A549 (cell line): ENCODE measurements at regions not wholly inside any gene's neighbourhood (a gene's known extent, or its start where the extent isn't known, plus 50 kb on each side); places are given as distances from the start of the nearest gene placed in this dataset.

Experiments
- ATAC-seq, 2 experiments: fragments of 200-7000 bp in 1 of 2; fragments of >200 bp in 1 of 2; cut with Nextera tagmentation in 1 of 2; cut with Tn5 transposase in 1 of 2; 3 replicates each; pipeline versions ENCODE4 v1.8.0 to v1.9.1; 2018 to 2020; ENCODE audit warnings: mild to moderate bottlenecking in 1 of 2, moderate library complexity in 1 of 2
- CTCF ChIA-PET: fragments of 300-600 bp; sonication (Branson Sonifier 250); formaldehyde crosslinking; extraction: SDS; loops from one replicate; lab custom pipeline; 2021; ENCODE audit warnings: antibody characterized with exemption, inconsistent platforms; lab: Yijun Ruan, JAX
- POLR2A ChIA-PET: fragments of 350-600 bp; formaldehyde crosslinking; extraction: SDS; loops from one replicate; lab custom pipeline; 2021; ENCODE audit warnings: antibody characterized with exemption, inconsistent platforms; lab: Yijun Ruan, JAX
- DNase-seq, 2 experiments: peaks; one replicate each; pipeline versions ENCODE4 v3.0.0 to v3.0.0-alpha.2; 2011 to 2016; ENCODE audit warnings: low read depth in 1 of 2, low spot score in 1 of 2
- FAIRE-seq: peaks from 2 replicates; lab custom pipeline; 2011; peaks lifted over from hg19 to GRCh38; lab: Jason Lieb, UNC
- H3K27ac ChIP-seq, 2 experiments: fragments of >200 bp; sonication (Bioruptor Twin); formaldehyde crosslinking; 3 replicates each; pipeline ENCODE4 v1.5.1; 2016 to 2017
- H3K4me1 ChIP-seq: fragments of >200 bp; sonication (Bioruptor Twin); formaldehyde crosslinking; 3 replicates; pipeline ENCODE4 v1.6.1; 2016
- H3K4me2 ChIP-seq: fragments of >200 bp; sonication (Bioruptor Twin); formaldehyde crosslinking; 3 replicates; pipeline ENCODE4 v1.6.1; 2016
- H3K4me3 ChIP-seq: fragments of >200 bp; sonication (Bioruptor Twin); formaldehyde crosslinking; 3 replicates; pipeline ENCODE4 v1.5.1; 2016
- H3K9me3 ChIP-seq: fragments of >200 bp; sonication (Bioruptor Twin); formaldehyde crosslinking; 3 replicates; pipeline ENCODE4 v1.6.1; 2016
- CBX8 ChIP-seq: fragments of 200-600 bp; sonication (generic); IDR thresholded peaks from 2 replicates; pipeline ENCODE4 v1.6.1; 2016
- CEBPB ChIP-seq, 2 experiments: fragments of >200 bp in 1 of 2; sonication (Bioruptor Twin) in 1 of 2; formaldehyde crosslinking in 1 of 2; IDR thresholded peaks; 2 replicates each; pipeline ENCODE4 v1.6.1; 2012 to 2016
- CTCF ChIP-seq: fragments of >200 bp; sonication (Bioruptor Twin); formaldehyde crosslinking; IDR thresholded peaks from 3 replicates; pipeline ENCODE4 v1.5.1; 2016
- ELK1 ChIP-seq: fragments of 150-350 bp; IDR thresholded peaks from 2 replicates; pipeline ENCODE4 v1.6.1; 2014; ENCODE audit warnings: low read depth, mild to moderate bottlenecking, low read length
- EP300 ChIP-seq, 2 experiments: fragments of >200 bp; sonication (Bioruptor Twin); formaldehyde crosslinking; IDR thresholded peaks; 2 replicates in 1 of 2; 3 replicates in 1 of 2; pipeline ENCODE4 v1.6.1; 2016 to 2017
- FOSL2 ChIP-seq, 2 experiments: fragments of 450-650 bp in 1 of 2; fragments of >200 bp in 1 of 2; sonication (Bioruptor Twin) in 1 of 2; formaldehyde crosslinking; IDR thresholded peaks; 2 replicates each; pipeline versions ENCODE4 v1.5.0 to v1.6.1; 2016 to 2020; ENCODE audit warnings: mild to moderate bottlenecking in 1 of 2, moderate library complexity in 1 of 2
- GATA3 ChIP-seq: IDR thresholded peaks from 2 replicates; pipeline ENCODE4 v1.6.1; 2012; ENCODE audit warnings: borderline replicate concordance
- JUNB ChIP-seq: fragments of >200 bp; sonication (Bioruptor Twin); formaldehyde crosslinking; IDR thresholded peaks from 2 replicates; pipeline ENCODE4 v1.6.1; 2016
- MAFK ChIP-seq: fragments of 450-650 bp; IDR thresholded peaks from 2 replicates; pipeline ENCODE4 v1.6.1; 2014; ENCODE audit not compliant: partially characterized antibody
- MYC ChIP-seq: IDR thresholded peaks from 2 replicates; pipeline ENCODE4 v1.6.1; 2012; ENCODE audit warnings: mild to moderate bottlenecking, inconsistent platforms, low read length, improper control_type of control experiment, borderline replicate concordance
- NPAS2 ChIP-seq: fragments of 250-450 bp; sonication (Bioruptor Pico); IDR thresholded peaks from 2 replicates; pipeline ENCODE4 v1.8.0; 2022; ENCODE audit warnings: mild to moderate bottlenecking, moderate library complexity, borderline replicate concordance
- PBX3 ChIP-seq: IDR thresholded peaks from 2 replicates; pipeline ENCODE4 v1.6.1; 2012
- PHF8 ChIP-seq: fragments of 200-600 bp; sonication (generic); IDR thresholded peaks from 2 replicates; pipeline ENCODE4 v1.6.1; 2016; ENCODE audit warnings: low read depth, mild to moderate bottlenecking, antibody characterized with exemption, moderate library complexity, borderline replicate concordance
- RAD21 ChIP-seq, 2 experiments: fragments of >200 bp in 1 of 2; sonication (Bioruptor Twin) in 1 of 2; formaldehyde crosslinking in 1 of 2; IDR thresholded peaks in 1 of 2; conservative IDR thresholded peaks in 1 of 2; 2 replicates in 1 of 2; 3 replicates in 1 of 2; pipeline ENCODE4 v1.6.1; 2012 to 2018; ENCODE audit warnings: inconsistent platforms in 1 of 2
- RARB ChIP-seq: fragments of 250-450 bp; sonication (Bioruptor Pico); IDR thresholded peaks from 2 replicates; pipeline ENCODE4 v1.8.0; 2021; ENCODE audit warnings: mild to moderate bottlenecking, moderate library complexity
- REST ChIP-seq: fragments of 200-600 bp; sonication (generic); IDR thresholded peaks from 2 replicates; pipeline ENCODE4 v1.6.1; 2016; ENCODE audit warnings: antibody characterized with exemption, mild to moderate bottlenecking, moderate library complexity
- RFX5 ChIP-seq: fragments of 450-650 bp; IDR thresholded peaks from 2 replicates; pipeline ENCODE4 v1.7.1; 2014; ENCODE audit warnings: antibody characterized with exemption, mild to moderate bottlenecking, moderate library complexity
- SMC3 ChIP-seq: fragments of >200 bp; sonication (Bioruptor Twin); formaldehyde crosslinking; IDR thresholded peaks from 3 replicates; pipeline ENCODE4 v1.6.1; 2018; ENCODE audit warnings: inconsistent platforms
- SREBF2 ChIP-seq: fragments of 450-650 bp; IDR thresholded peaks from 2 replicates; pipeline ENCODE4 v1.6.1; 2014; ENCODE audit warnings: mild to moderate bottlenecking, moderate library complexity
- TFCP2L1 ChIP-seq: fragments of 250-450 bp; sonication (Bioruptor Pico); IDR thresholded peaks from 2 replicates; pipeline ENCODE4 v1.5.0; 2021; ENCODE audit warnings: mild to moderate bottlenecking
- ZC3H11A ChIP-seq: fragments of 450-650 bp; IDR thresholded peaks from 2 replicates; pipeline ENCODE4 v1.6.1; 2014; ENCODE audit warnings: antibody characterized with exemption, mild to moderate bottlenecking
- WGBS: methylation state at CpG from one replicate; pipeline ENCODE4 v1.1.6; 2017; ENCODE audit errors: missing lambda C conversion rate; 5-methylcytosine and 5-hydroxymethylcytosine counted together

- Histone ChIP-seq H3K9me3 (0 out of 3 replicates have a peak, but pooled peaks cover 7% of the 10 kb centered on the region), H3K4me3 (no peak overlapping the region), H3K4me1 (peaks cover 59% of the 10 kb centered on the region), H3K4me2 (peak overlapping the region; percentile 39), H3K27ac (peak overlapping the region; percentile 94)
- TF ChIP-seq PBX3 (peak; percentile 73), EP300 (IDR thresholded peaks at IDR 0.05) (peak; percentile 52 to 66; a peak in 2 of 5 replicates), FOSL2 (IDR thresholded peaks at IDR 0.05) (peak; percentile 53), FOSL2 (CRISPR knock-in tag; IDR thresholded peaks at IDR 0.05) (peak; percentile 33; the same call in 1 of the 2 replicates), CTCF (no peak), ZC3H11A (no peak), GATA3 (peak; percentile 82; the same call in 1 of the 2 replicates), MYC (no peak), PHF8 (no peak), MAFK (no peak), NPAS2 (CRISPR knock-in tag) (no peak), RFX5 (no peak), SMC3 (no peak), RAD21 (conservative IDR thresholded peaks at IDR 0.05 in 1 of 2, IDR thresholded peaks at IDR 0.05 in 1 of 2) (no peak), RARB (CRISPR knock-in tag) (no peak), ELK1 (no peak), SREBF2 (no peak), REST (no peak), CBX8 (no peak), JUNB (peak; percentile 85), CEBPB (IDR thresholded peaks at IDR 0.05) (peak in 1 of 2 experiments; percentile 42; a peak in 1 of 4 replicates), TFCP2L1 (CRISPR knock-in tag) (no peak)
- ChIA-PET CTCF (interaction anchor here (1.7 to 2.4 kb wide), 3 partner anchors 64 to 725 kb away, joined by 4 to 15 read pairs (median 8); no protein-coding TSS in a partner anchor), POLR2A (no interaction called here)
- WGBS: 0% methylated on average over 1 of the region's 1 CpG
- ATAC-seq (peak; percentile 40 to 62; a peak in 3 of 6 replicates), FAIRE-seq (peak; percentile 54), DNase-seq (peak in 1 of 2 experiments; percentile 79)
Measured at GRCh38 chr2:223696719-223697118, 94.6 kb upstream of the SCG2 start.
